ENCODE measurements at regions not wholly inside any gene's neighbourhood (a gene's known extent, or its start where the extent isn't known, plus 50 kb on each side); places are given as distances from the start of the nearest gene placed in this dataset.
A peak's percentile ranks its signal among the peaks of the same experiment; 100 is the strongest.

GRCh38 chr20:17021481-17021880, 205.4 kb upstream of the PCSK2 start:
- DNase-seq: no peak

GRCh38 chr20:17023036-17023435, 203.8 kb upstream of the PCSK2 start:
- DNase-seq: no peak

GRCh38 chr20:17023806-17024205, 203.0 kb upstream of the PCSK2 start:
- no peak for DNase-seq

GRCh38 chr20:17024513-17025119, 202.2 kb upstream of the PCSK2 start:
- no peak for DNase-seq

GRCh38 chr20:17026346-17026745, 200.5 kb upstream of the PCSK2 start:
- DNase-seq: no peak

GRCh38 chr20:17029698-17030097, 197.1 kb upstream of the PCSK2 start:
- no peak for DNase-seq

- peak; percentile 6 for DNase-seq
Measured at GRCh38 chr20:17036541-17036940, 190.3 kb upstream of the PCSK2 start.

- no peak for DNase-seq
Measured at GRCh38 chr20:17042122-17042521, 184.7 kb upstream of the PCSK2 start.

- no peak for DNase-seq
Measured at GRCh38 chr20:17043323-17043722, 183.5 kb upstream of the PCSK2 start.

- no peak for DNase-seq
Measured at GRCh38 chr20:17044891-17045290, 181.9 kb upstream of the PCSK2 start.

- DNase-seq: no peak
Measured at GRCh38 chr20:17059465-17059864, 167.4 kb upstream of the PCSK2 start.

- DNase-seq: no peak
Measured at GRCh38 chr20:17061715-17062114, 165.1 kb upstream of the PCSK2 start.

GRCh38 chr20:17062712-17063111, 164.1 kb upstream of the PCSK2 start:
- no peak for DNase-seq

GRCh38 chr20:17066902-17067301, 159.9 kb upstream of the PCSK2 start:
- no peak for DNase-seq

GRCh38 chr20:17068084-17068711, 158.6 kb upstream of the PCSK2 start:
- no peak for DNase-seq

- no peak for DNase-seq
Measured at GRCh38 chr20:17077030-17077429, 149.8 kb upstream of the PCSK2 start.

GRCh38 chr20:17083738-17084137, 143.1 kb upstream of the PCSK2 start:
- DNase-seq: no peak

- no peak for DNase-seq
Measured at GRCh38 chr20:17084909-17085308, 141.9 kb upstream of the PCSK2 start.

GRCh38 chr20:17093782-17094181, 133.1 kb upstream of the PCSK2 start:
- DNase-seq: no peak

- no peak for DNase-seq
Measured at GRCh38 chr20:17097603-17098002, 129.2 kb upstream of the PCSK2 start.

GRCh38 chr20:17100506-17100905, 126.3 kb upstream of the PCSK2 start:
- DNase-seq: no peak

- no peak for DNase-seq
Measured at GRCh38 chr20:17107127-17107526, 119.7 kb upstream of the PCSK2 start.

- no peak for DNase-seq
Measured at GRCh38 chr20:17108896-17109295, 117.9 kb upstream of the PCSK2 start.

- DNase-seq: no peak
Measured at GRCh38 chr20:17109307-17109706, 117.5 kb upstream of the PCSK2 start.

- no peak for DNase-seq
Measured at GRCh38 chr20:17128206-17128605, 98.6 kb upstream of the PCSK2 start.
